ENCODE measurements at regions not wholly inside any gene's neighbourhood (a gene's known extent, or its start where the extent isn't known, plus 50 kb on each side); places are given as distances from the start of the nearest gene placed in this dataset.
"Not testable (repeated sequence)": the region's sequence is repeated elsewhere in the genome, so short reads cannot be mapped to it uniquely, and the experiment has no call there.

DNA sequence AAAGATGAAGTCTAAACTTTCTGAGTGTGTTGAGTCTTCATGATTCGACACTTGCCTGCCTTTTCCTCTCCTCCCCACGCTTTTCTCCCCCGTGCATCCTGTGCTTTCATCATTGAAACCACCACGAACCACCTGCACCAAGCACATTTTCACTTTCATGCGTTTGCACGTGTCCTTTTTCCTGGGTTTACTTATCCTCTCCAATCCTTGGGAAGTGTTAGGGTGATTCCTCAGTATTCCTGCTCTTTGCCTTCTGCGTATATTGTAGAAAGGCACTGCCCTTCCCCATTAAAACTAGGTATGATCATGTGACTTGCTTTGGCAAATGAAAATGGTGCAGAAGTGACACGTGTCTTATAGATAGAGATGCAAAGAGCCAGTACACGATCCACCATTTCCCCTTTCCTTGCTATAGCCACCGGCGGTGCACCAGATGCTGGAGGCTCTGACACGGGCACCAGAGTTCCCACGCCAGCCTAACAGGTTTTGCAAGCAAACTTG lies 106.6 kb downstream of the BRMS1L start:
- no peak for DNase-seq

DNA sequence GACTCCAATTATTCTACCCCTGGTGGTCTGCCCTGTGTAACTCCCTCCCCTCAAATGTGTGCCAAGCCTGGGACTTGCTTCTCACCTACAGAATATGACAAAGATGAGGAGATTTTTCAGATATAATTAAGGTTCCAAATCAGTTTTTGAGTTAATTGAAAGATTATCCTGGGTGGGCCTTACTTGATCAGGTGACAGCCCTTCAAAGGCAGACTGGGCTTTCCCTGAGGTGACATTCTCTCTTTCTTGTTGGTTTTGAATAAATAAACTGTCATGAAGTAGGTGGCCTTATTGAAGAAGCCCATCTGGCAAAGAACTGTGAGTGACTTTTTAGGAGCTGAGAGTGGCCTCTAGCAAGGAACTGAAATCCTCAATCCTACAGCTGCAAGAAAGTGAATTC lies 106.0 kb downstream of the BRMS1L start:
- DNase-seq = no peak

DNA sequence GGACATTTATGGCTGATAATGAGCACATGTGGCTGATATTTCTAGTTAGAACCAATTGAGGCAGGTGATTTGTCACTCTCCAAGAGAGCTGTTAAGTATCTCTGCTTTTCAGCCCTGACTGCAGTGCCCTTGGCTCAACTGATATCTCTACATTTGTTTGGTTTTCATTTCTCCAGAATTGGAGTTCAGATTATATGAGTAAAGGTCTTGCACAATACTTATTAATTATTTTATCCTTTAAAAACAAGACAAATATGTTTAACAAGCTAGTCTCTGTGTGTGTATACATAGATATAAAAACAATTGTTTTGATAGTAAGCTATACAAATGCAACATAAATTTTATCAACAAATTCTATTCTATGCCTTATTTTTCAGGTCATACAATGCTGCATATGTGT lies 105.2 kb downstream of the BRMS1L start:
- DNase-seq = no peak

DNA sequence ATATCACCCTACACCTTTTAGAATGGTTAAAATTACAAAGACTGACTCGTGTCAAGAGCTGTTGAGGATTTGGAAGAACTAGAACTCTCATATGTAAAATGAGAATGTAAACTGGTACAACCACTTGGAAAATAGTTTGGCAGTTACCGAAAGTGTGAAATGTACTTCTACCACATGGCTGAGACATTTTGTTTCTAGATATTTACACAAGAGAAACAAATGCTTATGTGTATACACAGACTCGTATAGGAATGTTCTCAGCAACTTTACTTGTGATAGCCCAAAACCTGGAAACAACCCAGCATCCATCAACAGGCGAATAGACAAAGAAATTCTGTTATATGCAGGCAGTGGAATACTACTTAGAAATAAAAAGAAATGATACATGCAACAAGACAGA lies 103.0 kb downstream of the BRMS1L start:
- no peak for DNase-seq

DNA sequence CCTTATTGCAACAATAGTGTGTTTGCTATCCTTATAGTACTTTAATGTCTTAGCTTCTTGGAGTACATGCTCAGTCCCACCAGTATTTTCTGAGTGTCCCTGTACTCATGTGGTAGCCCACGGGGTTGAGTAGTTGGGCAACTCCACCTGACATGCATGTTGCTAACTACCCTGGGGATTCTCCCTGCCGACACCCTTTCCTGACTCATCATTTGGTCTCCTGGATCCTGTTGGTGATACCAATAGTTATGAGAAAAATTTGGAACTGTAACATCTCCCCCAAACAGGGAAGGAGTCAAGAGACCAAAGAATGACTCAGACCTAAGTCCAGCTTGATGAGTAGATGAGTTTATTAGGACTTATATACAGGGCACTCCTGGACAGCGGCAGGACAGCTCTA lies 101.6 kb downstream of the BRMS1L start:
- DNase-seq = no peak

DNA sequence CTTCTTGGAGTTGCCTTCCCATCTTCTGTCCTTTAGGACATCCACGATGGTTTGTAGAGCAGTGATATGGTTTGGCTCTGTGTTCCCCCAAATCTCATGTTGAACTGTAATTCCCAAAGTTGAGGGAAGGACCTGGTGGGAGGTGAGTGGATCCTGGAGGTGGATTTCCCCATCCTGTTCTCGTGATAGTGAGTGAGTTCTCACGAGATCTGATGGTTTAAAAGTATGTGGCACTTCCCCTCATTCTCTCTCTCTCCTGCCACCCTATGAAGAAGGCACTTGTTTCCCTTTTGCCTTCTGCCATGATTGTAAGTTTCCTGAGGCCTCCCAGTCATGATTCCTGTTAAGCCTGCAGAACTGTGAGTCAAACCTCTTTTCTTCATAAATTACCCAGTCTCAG lies 99.2 kb downstream of the BRMS1L start:
- DNase-seq = no peak

DNA sequence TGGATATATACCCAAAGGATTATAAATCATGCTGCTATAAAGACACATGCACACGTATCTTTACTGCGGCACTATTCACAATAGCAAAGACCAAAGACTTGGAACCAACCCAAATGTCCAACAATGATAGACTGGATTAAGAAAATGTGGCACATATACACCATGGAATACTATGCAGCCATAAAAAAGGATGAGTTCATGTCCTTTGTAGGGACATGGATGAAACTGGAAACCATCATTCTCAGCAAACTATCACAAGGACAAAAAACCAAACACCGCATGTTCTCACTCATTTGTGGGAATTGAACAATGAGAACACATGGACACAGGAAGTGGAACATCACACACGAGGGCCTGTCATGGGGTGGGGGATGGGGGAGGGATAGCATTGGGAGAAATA lies 96.5 kb downstream of the BRMS1L start:
- not testable (repeated sequence) for DNase-seq

DNA sequence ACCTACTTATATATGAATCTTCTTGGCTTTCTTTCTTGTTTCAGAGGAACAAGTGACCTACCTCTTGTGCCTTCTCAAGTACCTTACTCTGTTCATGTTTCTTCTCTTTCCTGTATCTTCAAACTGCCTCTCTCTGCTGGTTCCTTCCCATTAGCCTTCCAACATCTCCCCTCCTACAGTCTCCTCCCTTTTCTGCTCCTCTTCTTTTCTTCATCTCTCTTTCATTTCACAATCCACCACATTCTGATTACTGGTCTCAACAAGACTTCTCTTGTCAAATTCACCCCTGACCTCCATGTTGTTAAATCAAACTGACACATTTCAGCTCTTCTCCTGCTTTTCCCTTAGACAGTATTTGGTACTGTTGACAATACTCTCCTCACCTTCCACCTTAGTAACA lies 95.6 kb downstream of the BRMS1L start:
- DNase-seq = no peak

All from NCI-H2081 treated with DMSO at 0.1 percent for 48 hours (cell line).